CD4-positive, alpha-beta T cell (primary cell): ENCODE measurements at regions not wholly inside any gene's neighbourhood (a gene's known extent, or its start where the extent isn't known, plus 50 kb on each side); places are given as distances from the start of the nearest gene placed in this dataset.

Experiments used
- ATAC-seq: fragments of 200-7000 bp; cut with Tn5 transposase; one replicate; pipeline ENCODE4 v1.10.0; 2022; ENCODE audit warnings: mild to moderate bottlenecking; ENCODE audit not compliant: poor library complexity
- CTCF ChIA-PET: fragments of 350-600 bp; sonication (Branson Sonifier 250); formaldehyde crosslinking; loops from one replicate; lab custom pipeline; 2021; ENCODE audit warnings: antibody characterized with exemption, inconsistent platforms; lab: Charles Lee
- POLR2A ChIA-PET: fragments of 350-600 bp; sonication (Branson Sonifier 250); formaldehyde crosslinking; loops from one replicate; lab custom pipeline; 2021; ENCODE audit warnings: antibody characterized with exemption, inconsistent platforms; lab: Charles Lee
- DNase-seq, 14 experiments: peaks; one replicate each; pipeline ENCODE4 v3.0.0-alpha.2; 2013 to 2020; ENCODE audit warnings: mixed read lengths in 2 of 14
- H3K27ac ChIP-seq, 2 donors: one replicate each; pipeline versions ENCODE4 v1.5.1 to v1.7.0; 2013; ENCODE audit warnings: low read length in 2 of 2, low read depth in 1 of 2, mild to moderate bottlenecking in 1 of 2
- H3K27me3 ChIP-seq, 2 experiments: 1 replicate in 1 of 2; 2 replicates in 1 of 2; pipeline versions ENCODE4 v1.6.1 to v1.7.0; 2013; ENCODE audit warnings: low read length in 2 of 2, control low read depth in 1 of 2, mild to moderate bottlenecking in 1 of 2, moderate library complexity in 1 of 2; ENCODE audit not compliant: insufficient read depth in 2 of 2, control insufficient read depth in 1 of 2
- H3K36me3 ChIP-seq: one replicate; pipeline ENCODE4 v1.6.1; 2013; ENCODE audit warnings: low read length, control low read depth; ENCODE audit not compliant: insufficient read depth
- H3K4me1 ChIP-seq: one replicate; pipeline ENCODE4 v1.6.1; 2013; ENCODE audit warnings: low read length, control low read depth; ENCODE audit not compliant: insufficient read depth
- H3K4me3 ChIP-seq: one replicate; pipeline ENCODE4 v1.5.1; 2013; ENCODE audit warnings: mild to moderate bottlenecking, low read length, moderate library complexity
- H3K9me3 ChIP-seq, 2 experiments: 1 replicate in 1 of 2; 2 replicates in 1 of 2; pipeline versions ENCODE4 v1.6.1 to v1.7.0; 2013; ENCODE audit warnings: low read length in 2 of 2, mild to moderate bottlenecking in 2 of 2, control low read depth in 1 of 2, moderate library complexity in 1 of 2; ENCODE audit not compliant: control insufficient read depth in 1 of 2, insufficient read depth in 1 of 2
- H3K27ac Mint-ChIP-seq: one replicate; pipeline ENCODE4 v1.8.0; 2020; ENCODE audit warnings: mixed read lengths
- H3K27me3 Mint-ChIP-seq: one replicate; pipeline ENCODE4 v1.8.0; 2021; ENCODE audit warnings: mixed read lengths
- H3K36me3 Mint-ChIP-seq: one replicate; pipeline ENCODE4 v1.8.0; 2021; ENCODE audit warnings: low read depth, mixed read lengths
- H3K4me1 Mint-ChIP-seq: one replicate; pipeline ENCODE4 v1.8.0; 2021; ENCODE audit warnings: low read depth, mixed read lengths
- H3K4me3 Mint-ChIP-seq: one replicate; pipeline ENCODE4 v1.8.0; 2020; ENCODE audit warnings: mild to moderate bottlenecking, mixed read lengths
- H3K9me3 Mint-ChIP-seq: one replicate; pipeline ENCODE4 v1.8.0; 2020; ENCODE audit warnings: mixed read lengths
- CTCF ChIP-seq: fragments of 200-600 bp; IDR thresholded peaks from one replicate; pipeline ENCODE4 v1.8.0; 2022; ENCODE audit warnings: antibody characterized with exemption, mild to moderate bottlenecking
- intact Hi-C, 2 experiments: fragments of 100-400 bp; cut with DNase I in 1 of 2; cut with micrococcal nuclease in 1 of 2; formaldehyde crosslinking; loops; one replicate each; pipeline versions ENCODE4 v1.15.1 to v1.9.0; 2023 to 2025; cut with DNase I, micrococcal nuclease

- POLR2A ChIA-PET: no interaction called here
- CTCF ChIA-PET: no interaction called here
- Histone ChIP-seq H3K4me1 (no peaks in the 10 kb centered on the region), H3K27me3 (no peaks in the 10 kb centered on the region), H3K27ac (no peak overlapping the region), H3K4me3 (no peak overlapping the region), H3K9me3 (peaks cover 0 to 8% of the 10 kb centered on the region in 2 experiments), H3K36me3 (no peaks in the 10 kb centered on the region)
- no peaks in the 10 kb centered on the region for H3K4me1 Mint-ChIP-seq
- H3K27me3 Mint-ChIP-seq: no peaks in the 10 kb centered on the region
- H3K27ac Mint-ChIP-seq: no peak overlapping the region
- intact Hi-C loops: no loop called here
- H3K9me3 Mint-ChIP-seq: peaks cover 12% of the 10 kb centered on the region
- TF ChIP-seq CTCF: no peak
- DNase-seq: no peak
- no peak for ATAC-seq
- H3K36me3 Mint-ChIP-seq: no peaks in the 10 kb centered on the region
- no peak overlapping the region for H3K4me3 Mint-ChIP-seq
These were observed 396.7 kb downstream of the TGFB2 start for GRCh38 chr1:218741852-218742251.

- CTCF ChIA-PET: no interaction called here
These were observed 397.5 kb downstream of the TGFB2 start for GRCh38 chr1:218742467-218743262.

GRCh38 chr1:218743861-218744505 is 398.8 kb downstream of the TGFB2 start:
- H3K27ac Mint-ChIP-seq: no peak overlapping the region
- H3K36me3 Mint-ChIP-seq: no peaks in the 10 kb centered on the region
- no peak for TF ChIP-seq CTCF
- H3K36me3 ChIP-seq: no peaks in the 10 kb centered on the region
- ChIA-PET POLR2A (no interaction called here), CTCF (no interaction called here)
- intact Hi-C loops: no loop called here
- no peak for DNase-seq
- peaks cover 0 to 12% of the 10 kb centered on the region in 2 experiments for H3K9me3 ChIP-seq
- no peaks in the 10 kb centered on the region for H3K27me3 Mint-ChIP-seq
- H3K4me1 ChIP-seq: no peaks in the 10 kb centered on the region
- H3K4me3 ChIP-seq: no peak overlapping the region
- H3K27ac ChIP-seq: no peak overlapping the region
- H3K4me3 Mint-ChIP-seq: no peak overlapping the region
- no peak for ATAC-seq
- no peaks in the 10 kb centered on the region for H3K27me3 ChIP-seq
- peaks cover 15% of the 10 kb centered on the region for H3K9me3 Mint-ChIP-seq
- no peaks in the 10 kb centered on the region for H3K4me1 Mint-ChIP-seq

More at GRCh38 chr1:218742467-218743262, 397.5 kb downstream of the TGFB2 start:
- Mint-ChIP-seq H3K9me3 (peaks cover 15% of the 10 kb centered on the region), H3K4me3 (no peak overlapping the region), H3K36me3 (no peaks in the 10 kb centered on the region), H3K4me1 (no peaks in the 10 kb centered on the region), H3K27me3 (no peaks in the 10 kb centered on the region), H3K27ac (no peak overlapping the region)
- POLR2A ChIA-PET: no interaction called here
- ATAC-seq: no peak
- intact Hi-C loops: no loop called here
- no peaks in the 10 kb centered on the region for H3K27me3 ChIP-seq
- no peak for DNase-seq
- H3K4me3 ChIP-seq: no peak overlapping the region
- no peak overlapping the region for H3K27ac ChIP-seq
- H3K4me1 ChIP-seq: no peaks in the 10 kb centered on the region
- H3K36me3 ChIP-seq: no peaks in the 10 kb centered on the region
- no peak for TF ChIP-seq CTCF
- peaks cover 0 to 12% of the 10 kb centered on the region in 2 experiments for H3K9me3 ChIP-seq
